ENCODE measurements at regions not wholly inside any gene's neighbourhood (a gene's known extent, or its start where the extent isn't known, plus 50 kb on each side); places are given as distances from the start of the nearest gene placed in this dataset.

DNA sequence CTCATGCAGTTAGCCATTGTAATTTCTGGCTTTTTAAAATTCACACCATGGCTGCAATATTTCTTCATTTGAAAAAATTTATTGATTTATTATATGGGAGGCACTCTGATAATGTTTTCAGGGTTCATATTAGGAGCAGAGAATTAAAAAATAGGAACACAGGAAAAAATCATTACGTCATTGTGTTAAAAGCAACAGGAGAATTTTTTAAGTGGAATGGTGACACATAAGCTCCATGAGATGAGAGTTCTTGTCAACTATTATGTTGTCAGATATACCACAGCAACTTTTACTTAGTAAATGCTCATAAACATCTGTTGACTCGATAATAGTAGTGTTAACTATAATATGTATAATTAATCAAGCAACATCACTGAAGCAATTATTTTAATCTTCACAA, 400.1 kb downstream of the TDRD3 start (continued):
- no peak for TF ChIP-seq CHD7 (IDR thresholded peaks at IDR 0.05; ENCODE audit: insufficient replicate concordance, low read length)
- no peak for TF ChIP-seq SIN3A (conservative IDR thresholded peaks at IDR 0.05 in 1 of 2, IDR thresholded peaks at IDR 0.05 in 1 of 2; ENCODE audit: low read depth in 1 of 2, low read length in 2 of 2)
- TF ChIP-seq CBX5 (IDR thresholded peaks at IDR 0.05; ENCODE audit: low read depth, low read length), result no peak
- no peak for TF ChIP-seq GABPA (IDR thresholded peaks at IDR 0.05; ENCODE audit: borderline replicate concordance, insufficient read depth, low read length)
